PC-3 (cell line): ENCODE measurements at regions not wholly inside any gene's neighbourhood (a gene's known extent, or its start where the extent isn't known, plus 50 kb on each side); places are given as distances from the start of the nearest gene placed in this dataset.

Experiments
- EZH2 ChIP-seq: fragments of 300-600 bp; sonication (generic); IDR thresholded peaks from one replicate; pipeline ENCODE4 v1.6.1; 2017; ENCODE audit warnings: antibody characterized with exemption, mild to moderate bottlenecking, low read length; ENCODE audit not compliant: unreplicated experiment
- EZH2phosphoT487 ChIP-seq: fragments of 300-600 bp; sonication (generic); IDR thresholded peaks from 2 replicates; pipeline ENCODE4 v1.6.1; 2018; ENCODE audit warnings: mild to moderate bottlenecking, antibody characterized with exemption, low read length, borderline replicate concordance
- TF ChIP-seq, protein P1 (sequence below): fragments of 300-600 bp; sonication (generic); conservative IDR thresholded peaks from 2 replicates; pipeline ENCODE4 v1.5.1; 2017; ENCODE audit warnings: antibody characterized with exemption, low read depth, mild to moderate bottlenecking, low read length

DNA sequence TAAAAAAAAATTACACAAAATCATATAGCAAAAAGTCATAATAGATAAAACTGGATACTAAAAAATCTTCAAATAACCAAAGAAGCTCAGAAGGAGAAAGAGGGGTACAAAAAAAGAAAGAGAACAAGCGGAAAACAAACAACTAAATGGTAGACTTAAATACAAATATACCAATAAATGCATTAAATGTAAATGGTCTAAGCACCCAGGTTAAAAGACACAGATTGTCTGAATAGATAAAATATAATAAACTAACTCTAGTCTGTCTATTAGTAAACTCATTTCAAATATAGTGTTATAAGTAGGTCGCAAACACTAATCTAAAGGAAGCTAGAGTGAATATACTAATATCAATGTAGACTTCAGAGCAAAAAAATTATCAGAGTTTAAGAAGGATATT lies 357.4 kb downstream of the METTL4 start:
- TF ChIP-seq, protein P1, sequence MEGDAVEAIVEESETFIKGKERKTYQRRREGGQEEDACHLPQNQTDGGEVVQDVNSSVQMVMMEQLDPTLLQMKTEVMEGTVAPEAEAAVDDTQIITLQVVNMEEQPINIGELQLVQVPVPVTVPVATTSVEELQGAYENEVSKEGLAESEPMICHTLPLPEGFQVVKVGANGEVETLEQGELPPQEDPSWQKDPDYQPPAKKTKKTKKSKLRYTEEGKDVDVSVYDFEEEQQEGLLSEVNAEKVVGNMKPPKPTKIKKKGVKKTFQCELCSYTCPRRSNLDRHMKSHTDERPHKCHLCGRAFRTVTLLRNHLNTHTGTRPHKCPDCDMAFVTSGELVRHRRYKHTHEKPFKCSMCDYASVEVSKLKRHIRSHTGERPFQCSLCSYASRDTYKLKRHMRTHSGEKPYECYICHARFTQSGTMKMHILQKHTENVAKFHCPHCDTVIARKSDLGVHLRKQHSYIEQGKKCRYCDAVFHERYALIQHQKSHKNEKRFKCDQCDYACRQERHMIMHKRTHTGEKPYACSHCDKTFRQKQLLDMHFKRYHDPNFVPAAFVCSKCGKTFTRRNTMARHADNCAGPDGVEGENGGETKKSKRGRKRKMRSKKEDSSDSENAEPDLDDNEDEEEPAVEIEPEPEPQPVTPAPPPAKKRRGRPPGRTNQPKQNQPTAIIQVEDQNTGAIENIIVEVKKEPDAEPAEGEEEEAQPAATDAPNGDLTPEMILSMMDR, result no peak
- TF ChIP-seq EZH2phosphoT487 (no peak), EZH2 (no peak)
